Esophagus muscularis mucosa (tissue), 3 donors: ENCODE measurements at regions not wholly inside any gene's neighbourhood (a gene's known extent, or its start where the extent isn't known, plus 50 kb on each side); places are given as distances from the start of the nearest gene placed in this dataset.

Source experiments
- POLR2A ChIP-seq: fragments of 450-650 bp; IDR thresholded peaks from one replicate; pipeline ENCODE4 v1.6.1; 2017; ENCODE audit warnings: antibody characterized with exemption, moderate library complexity, mild to moderate bottlenecking, low read depth
- POLR2AphosphoS5 ChIP-seq, 2 donors: sonication (generic); formaldehyde crosslinking; IDR thresholded peaks; one replicate each; pipeline ENCODE4 v1.6.1; 2017; ENCODE audit warnings: antibody characterized with exemption in 2 of 2
- TF ChIP-seq, protein P1 (sequence below), 3 experiments: fragments of 200-600 bp in 2 of 3; fragments of 450-650 bp in 1 of 3; sonication (generic) in 2 of 3; IDR thresholded peaks; one replicate each; pipeline ENCODE4 v1.5.1; 2017 to 2019; ENCODE audit warnings: antibody characterized with exemption in 3 of 3, mild to moderate bottlenecking in 2 of 3, moderate library complexity in 1 of 3

DNA sequence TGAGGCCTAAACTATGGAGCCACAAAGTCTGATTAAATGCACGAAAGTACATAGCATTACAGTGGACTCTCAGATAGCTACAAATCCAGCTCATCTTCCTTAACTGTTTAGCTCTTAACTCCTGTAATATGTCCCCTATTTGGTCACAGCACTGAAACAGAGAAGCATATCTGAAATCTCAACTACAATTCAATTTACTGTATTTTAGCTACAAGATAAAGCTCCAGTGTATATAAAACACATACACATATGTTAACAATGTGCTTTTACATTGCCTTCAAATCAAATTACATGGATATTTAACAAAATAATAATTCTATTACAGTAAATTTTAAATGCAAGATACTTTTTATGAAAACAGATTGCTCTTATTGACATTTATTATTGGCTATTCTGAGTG lies 849.3 kb upstream of the PRMT6 start:
- TF ChIP-seq, protein P1, sequence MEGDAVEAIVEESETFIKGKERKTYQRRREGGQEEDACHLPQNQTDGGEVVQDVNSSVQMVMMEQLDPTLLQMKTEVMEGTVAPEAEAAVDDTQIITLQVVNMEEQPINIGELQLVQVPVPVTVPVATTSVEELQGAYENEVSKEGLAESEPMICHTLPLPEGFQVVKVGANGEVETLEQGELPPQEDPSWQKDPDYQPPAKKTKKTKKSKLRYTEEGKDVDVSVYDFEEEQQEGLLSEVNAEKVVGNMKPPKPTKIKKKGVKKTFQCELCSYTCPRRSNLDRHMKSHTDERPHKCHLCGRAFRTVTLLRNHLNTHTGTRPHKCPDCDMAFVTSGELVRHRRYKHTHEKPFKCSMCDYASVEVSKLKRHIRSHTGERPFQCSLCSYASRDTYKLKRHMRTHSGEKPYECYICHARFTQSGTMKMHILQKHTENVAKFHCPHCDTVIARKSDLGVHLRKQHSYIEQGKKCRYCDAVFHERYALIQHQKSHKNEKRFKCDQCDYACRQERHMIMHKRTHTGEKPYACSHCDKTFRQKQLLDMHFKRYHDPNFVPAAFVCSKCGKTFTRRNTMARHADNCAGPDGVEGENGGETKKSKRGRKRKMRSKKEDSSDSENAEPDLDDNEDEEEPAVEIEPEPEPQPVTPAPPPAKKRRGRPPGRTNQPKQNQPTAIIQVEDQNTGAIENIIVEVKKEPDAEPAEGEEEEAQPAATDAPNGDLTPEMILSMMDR (IDR thresholded peaks at IDR 0.05): no peak
- TF ChIP-seq POLR2A: no peak
- no peak for TF ChIP-seq POLR2AphosphoS5 (IDR thresholded peaks at IDR 0.05)
